Colonic mucosa (tissue), 4 donors: ENCODE measurements at regions not wholly inside any gene's neighbourhood (a gene's known extent, or its start where the extent isn't known, plus 50 kb on each side); places are given as distances from the start of the nearest gene placed in this dataset.

Experiments
- DNase-seq: peaks from one replicate; pipeline ENCODE4 v3.0.0-alpha.2; 2020
- H3K27ac ChIP-seq: fragments of 200-600 bp; one replicate; pipeline ENCODE4 v1.8.0; 2021
- H3K27me3 ChIP-seq: fragments of 200-600 bp; one replicate; pipeline ENCODE4 v1.8.0; 2021
- H3K36me3 ChIP-seq: fragments of 200-600 bp; one replicate; pipeline ENCODE4 v1.8.0; 2021
- H3K4me1 ChIP-seq: fragments of 200-600 bp; one replicate; pipeline ENCODE4 v1.8.0; 2021; ENCODE audit warnings: mild to moderate bottlenecking
- H3K4me3 ChIP-seq: fragments of 200-600 bp; one replicate; pipeline ENCODE4 v1.8.0; 2021
- H3K9ac ChIP-seq, 2 donors: one replicate each; pipeline ENCODE4 v1.7.0; 2013; ENCODE audit warnings: control low read depth in 2 of 2, low read depth in 2 of 2, low read length in 2 of 2
- H3K9me3 ChIP-seq: fragments of 200-600 bp; one replicate; pipeline ENCODE4 v1.8.0; 2021
- CTCF ChIP-seq: fragments of 200-600 bp; IDR thresholded peaks from one replicate; pipeline ENCODE4 v1.8.0; 2022; ENCODE audit warnings: antibody characterized with exemption, mild to moderate bottlenecking
- intact Hi-C: fragments of 100-400 bp; cut with DNase I; formaldehyde crosslinking; loops from one replicate; pipeline ENCODE4 v1.14.1; 2022
- donor health status: healthy.
- donor health status: DM: no; HTN: no; CAD: no.
- donor health status: DM: no; HTN: no; CAD: no.

GRCh38 chr3:124409650-124410275 is 320.5 kb upstream of the UMPS start:
- peaks cover 6% of the 10 kb centered on the region for H3K4me1 ChIP-seq

GRCh38 chr3:124410471-124410870 is 319.8 kb upstream of the UMPS start:
- Histone ChIP-seq H3K27ac (no peak overlapping the region), H3K9me3 (no peaks in the 10 kb centered on the region), H3K36me3 (no peaks in the 10 kb centered on the region), H3K9ac (no peak overlapping the region), H3K27me3 (no peaks in the 10 kb centered on the region), H3K4me1 (peaks cover 6% of the 10 kb centered on the region), H3K4me3 (no peak overlapping the region)
- intact Hi-C loops = no loop called here
- TF ChIP-seq CTCF = no peak
- DNase-seq = no peak

More at GRCh38 chr3:124409650-124410275, 320.5 kb upstream of the UMPS start:
- no peaks in the 10 kb centered on the region for H3K9me3 ChIP-seq
- H3K9ac ChIP-seq = no peak overlapping the region
- intact Hi-C loops = no loop called here
- no peaks in the 10 kb centered on the region for H3K36me3 ChIP-seq
- no peak overlapping the region for H3K27ac ChIP-seq
- TF ChIP-seq CTCF = no peak
- H3K27me3 ChIP-seq = no peaks in the 10 kb centered on the region
- no peak for DNase-seq
- no peak overlapping the region for H3K4me3 ChIP-seq

GRCh38 chr3:124411728-124412127 is 318.5 kb upstream of the UMPS start:
- Histone ChIP-seq H3K4me3 (no peak overlapping the region), H3K9ac (no peak overlapping the region), H3K27ac (no peak overlapping the region), H3K4me1 (peaks cover 6% of the 10 kb centered on the region), H3K9me3 (no peaks in the 10 kb centered on the region), H3K27me3 (no peaks in the 10 kb centered on the region), H3K36me3 (no peaks in the 10 kb centered on the region)
- no peak for TF ChIP-seq CTCF
- DNase-seq = no peak
- intact Hi-C loops = no loop called here

- H3K9ac ChIP-seq = no peak overlapping the region
- no peaks in the 10 kb centered on the region for H3K27me3 ChIP-seq
- no peaks in the 10 kb centered on the region for H3K36me3 ChIP-seq
- H3K9me3 ChIP-seq = no peaks in the 10 kb centered on the region
- H3K4me3 ChIP-seq = no peak overlapping the region
- intact Hi-C loops = no loop called here
- no peak for DNase-seq
- no peak overlapping the region for H3K27ac ChIP-seq
- TF ChIP-seq CTCF = no peak
- H3K4me1 ChIP-seq = peaks cover 6% of the 10 kb centered on the region
Measured at GRCh38 chr3:124412644-124413043, 317.6 kb upstream of the UMPS start.

GRCh38 chr3:124413393-124413792 is 316.9 kb upstream of the UMPS start:
- TF ChIP-seq CTCF = no peak
- Histone ChIP-seq H3K9me3 (no peaks in the 10 kb centered on the region), H3K4me1 (peaks cover 6% of the 10 kb centered on the region), H3K27me3 (no peaks in the 10 kb centered on the region), H3K27ac (no peak overlapping the region), H3K9ac (no peak overlapping the region), H3K4me3 (no peak overlapping the region), H3K36me3 (no peaks in the 10 kb centered on the region)
- intact Hi-C loops = no loop called here
- DNase-seq = no peak
